Non-pigmented ciliary epithelial cell (primary cell): ENCODE measurements at regions not wholly inside any gene's neighbourhood (a gene's known extent, or its start where the extent isn't known, plus 50 kb on each side); places are given as distances from the start of the nearest gene placed in this dataset.

ENCODE experiments used
- DNase-seq: peaks from one replicate; pipeline ENCODE4 v3.0.0-alpha.2; 2010; ENCODE audit warnings: low read depth

DNA sequence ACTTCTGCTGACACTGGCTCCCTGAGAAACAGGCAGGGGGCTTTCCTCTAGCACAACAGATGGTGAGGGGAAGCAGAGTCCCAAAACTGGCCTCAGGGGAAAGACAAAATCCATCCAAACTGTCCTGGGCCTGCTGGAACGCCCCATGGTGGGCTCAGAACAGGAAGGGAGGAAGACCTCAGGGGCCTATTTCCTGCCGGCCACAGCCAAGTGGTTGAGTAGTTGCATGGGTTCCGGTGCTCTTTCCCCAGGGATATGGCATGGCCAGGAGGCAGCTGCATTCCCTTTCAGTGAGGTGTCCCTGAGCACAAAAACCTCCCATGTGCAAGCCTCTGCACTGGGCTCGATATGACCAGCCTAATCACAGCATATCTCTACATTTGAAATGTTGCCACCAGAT, 303.0 kb upstream of the IRX5 start:
- DNase-seq, result no peak

DNA sequence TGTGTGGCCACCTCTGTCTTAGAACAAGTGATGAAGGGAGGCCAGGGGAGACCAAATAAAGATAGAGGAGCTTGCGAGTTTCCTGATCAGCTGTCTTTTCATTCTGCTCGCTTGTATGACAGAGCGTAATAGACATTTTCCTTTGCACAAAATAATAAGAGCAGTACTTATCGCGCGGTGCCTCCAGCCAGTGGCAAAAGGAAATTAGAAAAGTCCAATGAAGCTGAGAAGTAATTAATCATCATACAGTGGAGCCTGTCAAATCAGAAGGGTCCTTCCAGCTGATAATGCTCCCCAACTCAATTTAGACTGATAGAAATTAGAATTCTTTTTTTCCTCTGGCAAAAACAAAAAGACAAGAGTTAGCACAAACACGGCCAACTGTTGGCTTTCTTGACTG, 307.0 kb upstream of the IRX5 start:
- DNase-seq, result no peak

DNA sequence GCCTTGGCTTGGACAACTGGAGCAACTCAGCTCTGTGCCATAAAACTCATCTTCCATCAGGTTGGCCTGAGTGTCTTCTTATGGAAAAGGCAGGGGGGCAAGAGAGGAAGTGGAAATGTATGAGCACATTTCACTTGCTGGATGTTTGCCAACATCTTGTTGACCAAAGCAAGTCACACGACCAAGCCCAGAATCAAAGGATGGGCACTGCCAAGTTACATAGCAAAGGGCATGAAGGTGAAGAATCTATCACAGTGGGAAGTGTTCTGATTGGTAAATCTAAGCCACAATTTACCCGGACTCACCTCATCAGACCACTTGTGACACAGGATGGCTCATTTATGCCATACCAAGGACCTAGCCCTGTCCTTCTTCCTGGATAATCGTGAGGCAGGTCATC, 310.5 kb upstream of the IRX5 start:
- no peak for DNase-seq

DNA sequence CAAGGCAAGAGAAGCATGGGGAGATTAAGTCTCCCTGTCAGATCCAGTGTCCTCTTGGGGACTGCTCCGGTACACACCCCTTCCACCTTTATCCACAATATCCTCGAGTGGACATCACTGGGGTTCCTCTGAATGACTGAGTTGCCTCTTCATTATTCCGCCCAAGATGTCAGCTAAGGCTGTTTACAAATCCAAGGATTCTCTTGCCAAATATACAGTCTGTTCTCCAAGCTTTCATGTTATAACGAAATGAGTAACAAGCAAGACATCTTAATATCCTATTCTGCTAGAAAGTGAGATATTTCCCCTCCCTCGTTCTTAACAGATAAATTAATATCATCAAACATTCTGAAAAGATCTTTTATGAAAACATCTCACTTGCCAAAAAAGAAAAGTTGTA, 314.1 kb upstream of the IRX5 start:
- no peak for DNase-seq

DNA sequence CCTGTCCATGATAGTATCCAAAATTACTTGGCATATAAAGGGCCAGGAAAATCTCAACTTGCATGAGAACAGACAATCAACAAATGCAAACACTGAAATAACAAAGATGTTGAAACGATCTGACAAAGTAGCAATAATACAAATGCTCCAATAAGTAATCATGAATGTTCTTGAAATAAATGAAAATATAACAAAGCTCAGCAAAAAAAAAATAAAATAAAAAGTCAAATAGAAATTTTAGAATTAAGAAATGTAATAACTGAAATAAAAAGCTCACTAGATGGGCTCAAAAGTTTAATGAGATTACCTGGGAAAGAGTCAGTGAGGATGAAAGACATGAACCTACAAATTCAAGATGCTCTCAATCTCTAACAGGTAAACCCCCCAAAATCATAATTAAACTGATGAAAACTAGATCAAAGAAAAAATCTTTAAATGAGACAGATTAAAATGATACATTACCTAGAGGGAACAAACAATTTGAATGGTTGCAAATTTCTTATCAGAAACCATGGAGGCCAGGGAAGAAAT, 319.0 kb upstream of the IRX3 start:
- no peak for DNase-seq

DNA sequence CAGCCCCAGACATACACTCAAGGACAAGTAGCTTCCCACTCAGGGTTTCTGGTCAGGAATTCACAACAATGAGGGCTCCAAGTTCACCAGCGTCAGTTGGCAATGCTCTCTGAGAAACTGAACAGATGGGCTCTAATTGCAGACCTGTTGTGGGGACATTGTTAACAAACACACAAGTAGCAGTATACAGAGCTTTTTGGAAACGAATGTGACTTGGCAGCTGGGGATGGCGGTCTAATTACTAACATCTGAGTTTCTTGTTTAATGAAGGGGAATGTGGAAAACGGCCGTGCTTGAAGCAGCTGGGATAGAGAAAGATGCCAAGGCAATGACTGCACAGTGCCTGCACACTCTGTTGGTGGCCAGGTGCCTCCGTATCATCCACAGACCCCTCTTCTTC, 316.1 kb upstream of the IRX3 start:
- DNase-seq, result no peak

DNA sequence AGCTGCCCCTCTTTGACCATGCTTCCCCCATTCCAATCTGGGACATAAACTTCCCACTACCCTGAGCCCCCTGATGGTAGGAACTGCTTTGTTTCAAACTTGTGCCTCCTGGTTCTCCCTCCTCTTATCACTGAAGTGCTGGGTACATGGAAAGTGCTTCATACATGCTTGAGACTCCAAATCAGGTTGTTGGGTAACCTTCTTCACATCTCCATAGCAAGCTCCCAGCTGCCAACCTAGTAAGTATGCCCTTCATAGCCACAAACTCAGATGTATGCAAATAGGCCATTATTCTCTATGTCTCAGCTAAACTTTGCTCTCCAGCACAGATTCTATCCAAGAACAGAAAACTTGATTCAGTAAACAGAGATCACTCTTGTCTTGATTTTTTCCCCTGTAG, 310.6 kb upstream of the IRX3 start:
- no peak for DNase-seq

DNA sequence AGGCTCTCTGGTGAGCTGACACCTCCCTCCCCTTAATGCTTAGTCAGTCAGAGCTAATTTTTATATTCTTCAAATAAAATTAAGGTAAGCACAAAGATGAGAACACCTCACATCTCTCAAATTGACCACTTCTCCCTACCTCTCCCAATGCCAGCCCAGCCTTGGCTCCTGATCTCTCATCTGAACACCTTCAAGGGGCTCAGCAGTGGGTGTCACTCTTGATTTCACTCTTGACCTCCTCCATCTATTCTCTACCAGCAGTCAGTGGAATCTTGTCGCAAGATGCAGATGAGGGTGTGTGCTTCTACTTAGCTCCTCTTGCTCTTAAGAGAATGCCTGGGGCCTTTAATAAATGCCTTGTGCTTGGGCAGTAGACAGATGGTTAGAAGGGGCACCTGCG, 309.0 kb upstream of the IRX3 start:
- DNase-seq, result no peak

DNA sequence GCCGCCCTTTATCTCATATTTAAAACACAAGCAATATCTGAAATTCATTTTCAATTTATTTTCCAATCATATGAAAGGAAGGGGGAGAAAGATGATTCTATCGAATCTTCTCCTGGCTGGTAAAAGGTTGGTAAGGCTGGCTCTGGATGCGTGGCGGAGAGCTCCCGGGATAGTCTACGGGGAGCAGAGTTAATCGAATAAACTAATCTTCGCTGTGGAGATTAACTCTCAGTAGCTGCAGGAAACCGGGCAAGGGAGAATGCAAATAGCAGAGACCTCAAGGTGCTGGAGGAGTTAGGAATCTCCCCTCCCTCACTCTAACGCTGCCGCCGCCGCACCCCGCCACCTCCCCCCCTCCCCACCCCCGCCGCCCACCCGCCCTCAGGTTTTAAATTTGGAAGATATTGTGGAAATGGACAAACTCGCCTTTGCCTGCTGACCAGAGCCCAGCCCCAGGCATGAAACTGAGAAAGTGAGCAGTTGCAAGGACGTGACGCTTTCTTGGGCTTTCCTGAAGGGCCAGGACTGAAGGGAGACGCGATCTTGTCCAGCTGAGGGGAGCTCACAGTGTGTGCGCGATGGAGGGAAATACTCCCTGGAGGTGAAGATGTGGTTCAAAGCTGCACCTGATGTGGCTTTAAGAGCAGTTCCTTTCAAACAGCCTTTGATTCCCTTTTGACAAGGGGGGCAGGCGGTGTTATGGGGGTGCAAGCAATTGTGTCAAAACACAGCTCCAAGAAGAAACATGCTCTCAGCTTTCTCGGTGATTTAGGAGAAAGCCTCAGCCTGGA, 308.2 kb upstream of the IRX3 start:
- no peak for DNase-seq

DNA sequence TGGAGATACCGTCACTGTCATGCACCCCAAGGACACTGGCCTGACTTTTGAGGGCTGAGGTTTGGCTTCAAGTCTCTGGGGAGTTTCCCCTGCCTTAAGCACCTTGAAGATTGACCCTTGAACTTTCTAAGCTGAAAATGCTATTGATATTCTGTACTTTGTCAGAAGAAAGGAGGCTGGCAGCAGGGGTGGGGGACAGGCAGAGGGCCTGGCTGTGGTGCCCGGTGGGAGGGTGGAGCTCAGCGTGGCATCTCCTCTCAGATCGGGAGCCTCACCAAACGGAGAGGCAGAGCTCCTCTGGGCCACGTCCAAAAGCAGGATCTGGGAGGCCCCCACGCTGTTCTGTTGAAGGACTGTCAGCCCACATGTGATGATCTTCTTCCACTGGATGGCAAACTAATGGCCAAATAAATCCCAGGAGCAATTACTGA, 305.2 kb upstream of the IRX3 start:
- DNase-seq, result no peak

DNA sequence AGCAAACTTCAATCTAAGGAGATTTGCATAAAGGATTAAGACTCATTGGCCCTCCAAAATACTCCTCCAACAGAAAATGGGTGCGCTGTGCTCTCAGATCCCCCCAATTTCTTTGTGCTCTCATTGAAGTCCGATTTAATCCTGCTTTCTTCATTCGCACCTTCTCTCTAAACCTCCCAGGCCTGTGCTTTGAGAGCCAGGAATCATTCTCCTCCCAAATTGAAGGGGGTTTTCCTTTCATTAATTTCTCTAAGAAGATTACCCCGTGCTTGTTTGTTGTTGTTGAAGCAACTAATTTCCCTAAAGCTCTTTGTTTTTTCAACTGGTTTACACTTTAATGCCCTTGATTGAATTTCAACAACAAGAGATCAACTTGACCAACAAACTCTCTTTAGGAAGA, 304.2 kb upstream of the IRX3 start:
- DNase-seq, result no peak

DNA sequence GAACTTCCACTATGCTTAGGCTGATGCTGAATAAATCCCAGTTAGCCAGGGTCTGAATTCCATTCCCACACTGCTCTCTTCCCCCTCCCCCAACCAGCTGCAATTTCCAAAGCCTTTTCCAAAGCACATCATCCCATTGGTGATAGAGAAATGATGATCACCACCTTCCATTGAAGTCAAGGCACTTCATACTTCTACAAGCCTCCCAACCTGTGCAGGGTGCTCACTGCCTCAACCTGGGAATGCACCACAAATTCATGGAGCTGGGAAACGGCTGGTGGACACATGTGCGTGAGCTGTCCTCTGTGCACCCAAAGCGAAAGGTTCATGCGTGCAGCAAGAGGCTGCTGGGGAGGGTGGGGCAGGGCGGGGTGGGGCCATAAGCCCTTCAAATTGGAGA, 302.7 kb upstream of the IRX3 start:
- DNase-seq, result no peak

DNA sequence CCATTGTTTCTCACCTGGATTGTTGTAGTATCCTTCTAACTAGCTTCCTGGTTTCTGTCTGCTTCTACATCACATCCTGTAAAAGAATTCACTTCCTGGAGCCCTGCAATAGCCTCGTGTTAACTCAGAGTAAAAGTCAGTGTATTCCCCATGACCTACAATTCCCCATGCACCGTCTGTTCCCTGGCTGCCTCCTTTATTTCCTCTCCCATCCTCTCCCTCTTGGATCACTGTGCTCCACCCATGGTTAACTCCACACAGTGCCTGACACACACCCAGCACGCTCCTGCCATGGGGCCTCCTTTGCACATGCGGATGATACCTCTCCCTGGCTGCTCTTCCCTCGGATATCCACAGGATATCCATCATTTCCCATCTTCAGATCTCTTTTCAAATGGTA, 301.4 kb upstream of the IRX3 start:
- no peak for DNase-seq

DNA sequence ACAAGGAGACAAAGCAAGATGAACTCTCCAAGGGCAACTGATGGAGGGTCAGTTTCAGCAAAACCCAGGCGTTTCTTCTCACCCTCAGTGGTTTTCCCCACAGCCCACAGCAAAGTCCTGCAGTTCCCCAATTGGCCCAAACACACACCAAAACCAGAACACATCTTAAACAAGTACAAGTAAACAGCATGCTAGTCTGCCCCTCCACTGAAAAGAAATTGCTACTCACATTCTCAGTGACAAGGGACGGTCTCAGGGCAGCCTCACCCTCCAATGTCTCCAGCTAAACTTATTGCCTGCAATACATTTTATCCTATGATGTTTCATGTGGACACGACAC, 300.6 kb upstream of the IRX3 start:
- DNase-seq, result no peak

DNA sequence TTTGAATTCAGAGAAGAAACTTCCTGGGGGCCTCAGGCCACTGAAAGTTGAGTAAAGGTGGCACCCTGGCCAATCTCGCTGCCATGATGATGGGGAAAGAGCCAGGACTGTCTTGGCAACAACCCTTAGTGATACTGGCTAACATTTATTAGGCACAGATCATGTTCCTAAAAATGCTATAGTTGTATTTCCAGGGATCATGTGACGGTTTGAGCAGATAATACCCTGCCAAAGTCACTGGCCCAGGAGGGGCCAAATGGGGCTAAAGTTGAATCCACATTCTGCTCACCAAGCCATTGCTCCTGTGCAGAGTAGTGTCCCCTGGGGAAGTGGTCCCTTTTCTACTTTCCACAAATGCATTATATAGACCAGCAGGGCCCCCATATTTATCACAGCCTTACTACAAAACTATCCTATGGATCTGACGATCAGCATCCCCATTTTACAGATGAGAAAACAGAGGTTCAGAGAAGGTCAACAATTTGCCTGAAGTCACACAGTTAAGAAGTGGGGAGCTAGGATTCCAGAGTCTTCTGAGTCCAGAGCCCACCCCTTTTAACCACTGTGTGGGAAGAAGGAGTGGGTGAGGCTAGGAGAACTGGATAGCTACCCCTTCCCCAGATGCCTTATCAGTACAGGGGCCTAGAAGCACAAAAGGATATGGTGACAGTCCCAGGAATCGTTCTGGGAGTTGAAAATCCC, 300.0 kb upstream of the IRX3 start:
- no peak for DNase-seq

DNA sequence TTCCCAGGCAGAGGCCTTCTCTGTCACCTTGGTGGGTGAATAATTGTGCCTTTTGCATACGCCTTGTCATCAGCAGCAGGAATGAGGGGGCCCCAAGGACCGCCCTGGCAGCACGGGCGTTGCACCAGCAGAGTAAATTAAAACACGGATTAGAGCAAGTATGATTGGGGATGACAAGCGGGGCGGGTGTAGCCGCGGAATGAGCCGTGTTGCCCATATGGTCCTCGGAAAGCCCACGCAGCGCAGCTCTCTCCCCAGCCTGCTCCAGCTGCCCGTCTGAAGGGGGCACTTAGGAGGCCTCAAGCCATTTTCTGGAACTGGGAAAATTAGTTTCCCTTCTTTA, 299.4 kb upstream of the IRX3 start:
- no peak for DNase-seq

DNA sequence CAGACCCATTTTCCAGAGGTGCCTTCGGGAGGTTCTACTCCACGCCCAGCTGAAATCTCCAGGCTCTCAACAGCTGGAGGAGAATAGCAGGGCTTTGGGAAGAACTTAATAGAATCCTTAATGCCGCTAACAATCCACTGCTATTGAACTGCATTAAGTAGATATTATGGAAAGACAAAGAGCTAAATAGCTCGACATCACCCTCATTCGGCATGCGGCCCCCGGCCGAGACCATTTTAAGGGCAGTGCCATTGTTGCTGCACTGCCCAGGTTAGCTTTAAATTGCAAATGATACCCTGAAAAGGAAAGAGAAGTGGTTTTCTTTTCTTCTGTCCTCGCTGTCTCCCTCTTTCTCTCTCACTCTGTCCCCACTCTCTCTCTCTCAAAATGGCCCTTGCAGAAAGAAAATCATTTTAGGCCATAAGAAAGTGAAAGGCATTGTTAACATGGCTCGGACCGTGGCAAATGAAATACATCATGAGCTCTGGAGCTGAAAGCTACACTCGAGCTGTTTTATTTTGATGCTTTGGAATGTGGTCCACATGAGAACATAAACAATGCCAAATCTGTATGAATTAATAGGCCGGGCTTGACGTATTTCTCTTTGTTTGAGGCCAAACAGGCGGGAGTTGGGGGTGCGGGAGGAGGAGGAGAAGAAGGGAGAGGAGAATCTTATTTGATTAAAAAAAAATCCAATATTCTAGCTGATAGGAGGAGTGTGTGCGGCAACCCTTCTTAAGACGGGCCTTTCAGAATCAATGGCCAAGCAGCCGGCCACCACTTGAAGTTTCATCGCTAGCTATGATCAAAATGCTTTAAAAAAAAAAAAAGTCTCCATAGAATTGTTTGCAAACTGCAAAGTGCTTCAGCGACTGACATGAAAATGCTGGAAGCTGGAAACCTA, 298.8 kb upstream of the IRX3 start:
- DNase-seq, result no peak

DNA sequence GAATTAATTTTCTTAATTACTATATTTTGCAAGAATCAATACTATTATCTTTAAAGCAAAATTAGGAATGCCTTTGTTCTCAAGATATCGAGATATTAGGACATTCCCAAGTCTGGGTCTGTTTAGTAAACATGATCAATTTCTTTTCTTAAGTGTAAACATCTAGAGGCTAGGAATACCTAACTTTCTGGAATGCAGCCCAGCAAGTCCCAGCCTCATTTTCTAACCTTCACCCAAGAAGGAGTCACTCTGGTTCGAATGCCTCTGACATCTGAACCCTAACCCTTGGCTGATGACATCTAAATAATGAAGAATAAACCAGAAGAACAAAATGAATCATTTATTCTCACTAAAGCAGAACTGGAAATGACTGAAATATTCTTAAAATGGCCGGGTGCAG, 297.5 kb upstream of the IRX3 start:
- no peak for DNase-seq

DNA sequence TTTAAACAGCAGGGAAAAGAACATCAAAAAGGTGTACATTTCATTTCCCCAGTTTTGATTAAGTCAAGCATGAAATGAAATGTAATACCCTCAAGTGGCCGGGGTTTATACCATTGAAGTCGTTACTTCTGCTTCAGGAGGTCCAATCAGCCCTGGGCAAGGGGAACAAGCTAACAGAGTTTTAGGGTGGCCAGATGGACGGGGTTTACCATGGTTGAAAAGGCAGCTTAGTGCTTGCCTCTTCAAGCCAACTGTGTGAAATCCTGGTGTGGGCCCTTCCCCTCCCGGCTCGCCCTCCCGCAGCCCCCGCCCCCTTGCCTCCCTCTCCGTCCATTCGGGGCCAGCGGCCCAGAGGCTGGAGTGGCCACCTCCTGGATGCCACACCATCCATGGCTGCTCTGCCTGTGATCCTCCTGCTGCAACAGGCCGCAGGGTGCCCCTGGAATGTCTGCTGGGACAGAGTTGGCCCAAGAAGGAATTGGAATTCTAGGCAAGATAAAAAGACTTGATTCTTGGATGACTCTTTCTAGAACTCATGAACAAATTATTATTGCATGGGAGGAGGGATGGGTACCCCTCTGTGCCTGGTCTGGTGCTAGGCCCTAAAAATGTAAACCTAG, 296.2 kb upstream of the IRX3 start:
- no peak for DNase-seq

DNA sequence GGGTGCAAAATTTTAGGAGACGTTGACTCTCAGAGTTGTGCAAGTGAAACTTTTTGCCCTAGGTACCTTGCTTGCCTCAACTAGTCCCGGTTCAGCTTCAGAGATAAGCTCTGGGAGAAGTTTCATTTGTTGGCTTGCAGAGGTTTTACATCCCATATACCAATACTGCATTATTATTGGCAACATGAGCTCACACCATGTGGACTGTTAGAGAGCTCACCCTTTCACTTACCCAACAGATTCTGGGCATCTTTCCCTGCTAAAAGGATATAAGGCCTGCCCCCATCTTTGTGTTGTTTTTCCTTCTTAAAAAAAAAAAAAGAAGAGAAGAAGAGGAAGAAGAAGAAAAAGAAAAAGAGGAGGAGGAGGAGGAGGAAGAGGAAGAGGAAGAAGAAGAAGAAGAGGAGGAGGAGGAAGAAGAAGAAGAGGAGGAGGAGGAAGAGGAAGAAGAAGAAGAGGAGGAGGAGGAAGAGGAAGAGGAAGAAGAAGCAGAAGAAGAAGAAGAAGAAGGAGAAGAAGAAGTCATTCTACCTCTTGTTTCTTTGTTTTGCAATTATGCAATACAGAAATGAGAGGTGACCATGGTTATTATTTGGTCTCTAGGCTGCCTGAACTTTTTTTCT, 292.6 kb upstream of the IRX3 start:
- no peak for DNase-seq

DNA sequence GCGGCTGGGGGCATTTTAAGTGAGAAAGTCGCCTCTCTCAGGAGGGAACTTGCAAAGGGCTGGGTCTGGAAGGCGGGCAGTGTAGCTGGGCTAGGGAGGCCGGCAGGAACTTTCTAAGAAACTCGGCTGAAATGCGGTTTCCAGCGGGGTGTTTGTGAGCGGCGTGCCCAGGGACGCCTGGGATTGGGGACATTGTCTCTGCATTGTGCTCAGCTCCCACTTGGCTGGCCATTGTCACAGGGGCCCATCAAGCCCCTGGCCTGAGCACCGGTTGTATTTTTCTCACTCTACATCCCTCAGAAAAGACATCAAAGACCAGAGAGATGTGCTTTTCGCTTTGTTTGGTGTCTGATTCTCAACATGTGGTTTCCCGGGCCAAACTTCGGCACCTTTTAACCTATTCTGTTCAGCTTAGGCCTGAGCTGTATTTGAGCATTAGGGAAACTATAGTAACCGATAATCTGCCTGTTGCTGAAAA, 291.1 kb upstream of the IRX3 start:
- DNase-seq, result no peak

DNA sequence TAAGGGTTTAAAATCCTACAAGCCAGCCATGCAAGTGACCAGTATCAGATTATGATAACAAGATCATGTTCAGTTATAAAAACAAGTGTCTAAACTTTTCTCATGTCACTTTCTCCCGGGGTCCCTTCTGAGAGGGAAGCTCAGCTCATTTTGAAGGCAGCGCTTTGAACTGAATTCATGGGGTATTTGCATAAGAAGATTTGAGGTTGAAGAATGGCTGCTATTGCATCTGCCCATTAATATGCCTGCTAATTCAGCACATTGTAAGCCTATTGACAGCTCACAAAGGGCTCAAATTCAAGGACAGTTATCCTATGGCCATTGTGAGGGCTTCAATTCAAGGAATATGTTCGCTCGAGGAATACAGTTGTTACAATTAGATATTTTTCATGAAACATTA, 290.2 kb upstream of the IRX3 start:
- DNase-seq, result no peak
